Lung (tissue), 11 donors: ENCODE measurements at regions not wholly inside any gene's neighbourhood (a gene's known extent, or its start where the extent isn't known, plus 50 kb on each side); places are given as distances from the start of the nearest gene placed in this dataset.
"Not testable (repeated sequence)": the region's sequence is repeated elsewhere in the genome, so short reads cannot be mapped to it uniquely, and the experiment has no call there.

Experiments used
- ATAC-seq: fragments of 200-7000 bp; cut with Tn5 transposase; one replicate; pipeline ENCODE4 v1.9.1; 2020; ENCODE audit warnings: moderate number of reproducible peaks; ENCODE audit not compliant: insufficient read depth, low FRiP score
- DNase-seq, 3 donors: peaks; one replicate each; pipeline ENCODE4 v3.0.0-alpha.2; 2013 to 2017
- H3K27ac ChIP-seq, 2 donors: one replicate each; pipeline ENCODE4 v1.5.1; 2013; ENCODE audit warnings: mild to moderate bottlenecking in 2 of 2, moderate library complexity in 2 of 2, control low read depth in 1 of 2, inconsistent platforms in 1 of 2, low read depth in 1 of 2, low read length in 1 of 2
- H3K27me3 ChIP-seq, 3 donors: one replicate each; pipeline ENCODE4 v1.5.1; 2013; ENCODE audit warnings: low read length in 2 of 3; ENCODE audit not compliant: control insufficient read depth in 3 of 3, insufficient read depth in 3 of 3
- H3K36me3 ChIP-seq, 4 donors: one replicate each; pipeline ENCODE4 v1.5.1; 2013; ENCODE audit warnings: low read length in 4 of 4, mild to moderate bottlenecking in 1 of 4, moderate library complexity in 1 of 4; ENCODE audit not compliant: control insufficient read depth in 4 of 4, insufficient read depth in 4 of 4
- H3K4me1 ChIP-seq, 5 donors: one replicate each; pipeline ENCODE4 v1.5.1; 2013; ENCODE audit warnings: low read length in 5 of 5, mild to moderate bottlenecking in 2 of 5, moderate library complexity in 1 of 5; ENCODE audit not compliant: control insufficient read depth in 5 of 5, insufficient read depth in 5 of 5
- H3K4me3 ChIP-seq: one replicate; pipeline ENCODE4 v1.5.1; 2013; ENCODE audit warnings: mild to moderate bottlenecking, control low read depth, moderate library complexity
- H3K9ac ChIP-seq, 2 donors: one replicate each; pipeline ENCODE4 v1.5.1; 2013; ENCODE audit warnings: low read length in 2 of 2, control low read depth in 1 of 2; ENCODE audit not compliant: insufficient read depth in 1 of 2
- H3K9me3 ChIP-seq, 4 donors: one replicate each; pipeline ENCODE4 v1.5.1; 2013; ENCODE audit warnings: low read length in 3 of 4, mild to moderate bottlenecking in 1 of 4, moderate library complexity in 1 of 4; ENCODE audit not compliant: control insufficient read depth in 4 of 4, insufficient read depth in 3 of 4
- WGBS, 2 donors: extraction: QIAGEN DNeasy Blood & Tissue Kit; methylation state at CpG; one replicate each; pipeline ENCODE4 v1.1.7; 2013; 5-methylcytosine and 5-hydroxymethylcytosine counted together
- TF ChIP-seq, protein P1 (sequence below): IDR thresholded peaks from 2 replicates; pipeline ENCODE4 v1.5.1; 2012; ENCODE audit warnings: mild to moderate bottlenecking; ENCODE audit errors: control extremely low read depth, extremely low read depth
- donor health status: control.
- donor health status: control.
- donor health status: Bipolar disorder and iron deficiency.
- donor health status: healthy.
- donor health status: DM: yes; HTN: yes; CAD: no.

GRCh38 chr4:177191586-177191985 lies 118.1 kb upstream of the NEIL3 start:
- H3K9me3 ChIP-seq: peaks cover 0 to 3% (median 0%) of the 10 kb centered on the region in 4 donors
- no peaks in the 10 kb centered on the region for H3K4me1 ChIP-seq
- no peak overlapping the region for H3K4me3 ChIP-seq
- H3K9ac ChIP-seq: no peak overlapping the region
- H3K36me3 ChIP-seq: no peaks in the 10 kb centered on the region
- no peaks in the 10 kb centered on the region for H3K27me3 ChIP-seq
- no peak overlapping the region for H3K27ac ChIP-seq
- TF ChIP-seq, protein P1, sequence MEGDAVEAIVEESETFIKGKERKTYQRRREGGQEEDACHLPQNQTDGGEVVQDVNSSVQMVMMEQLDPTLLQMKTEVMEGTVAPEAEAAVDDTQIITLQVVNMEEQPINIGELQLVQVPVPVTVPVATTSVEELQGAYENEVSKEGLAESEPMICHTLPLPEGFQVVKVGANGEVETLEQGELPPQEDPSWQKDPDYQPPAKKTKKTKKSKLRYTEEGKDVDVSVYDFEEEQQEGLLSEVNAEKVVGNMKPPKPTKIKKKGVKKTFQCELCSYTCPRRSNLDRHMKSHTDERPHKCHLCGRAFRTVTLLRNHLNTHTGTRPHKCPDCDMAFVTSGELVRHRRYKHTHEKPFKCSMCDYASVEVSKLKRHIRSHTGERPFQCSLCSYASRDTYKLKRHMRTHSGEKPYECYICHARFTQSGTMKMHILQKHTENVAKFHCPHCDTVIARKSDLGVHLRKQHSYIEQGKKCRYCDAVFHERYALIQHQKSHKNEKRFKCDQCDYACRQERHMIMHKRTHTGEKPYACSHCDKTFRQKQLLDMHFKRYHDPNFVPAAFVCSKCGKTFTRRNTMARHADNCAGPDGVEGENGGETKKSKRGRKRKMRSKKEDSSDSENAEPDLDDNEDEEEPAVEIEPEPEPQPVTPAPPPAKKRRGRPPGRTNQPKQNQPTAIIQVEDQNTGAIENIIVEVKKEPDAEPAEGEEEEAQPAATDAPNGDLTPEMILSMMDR: no peak
- ATAC-seq (no peak), DNase-seq (no peak)
- WGBS, 2 donors: 64 to 65% methylated on average over 4 of the region's 4 CpGs

GRCh38 chr4:177191991-177192390 lies 117.7 kb upstream of the NEIL3 start:
- ATAC-seq (no peak), DNase-seq (no peak)
- Histone ChIP-seq H3K27me3 (no peaks in the 10 kb centered on the region), H3K27ac (no peak overlapping the region), H3K9ac (no peak overlapping the region), H3K4me3 (no peak overlapping the region), H3K4me1 (no peaks in the 10 kb centered on the region), H3K9me3 (peaks cover 0 to 3% (median under 1%) of the 10 kb centered on the region in 4 donors), H3K36me3 (no peaks in the 10 kb centered on the region)
- TF ChIP-seq, protein P1: no peak
- WGBS, 2 donors: 85% methylated on average over 7 of the region's 7 CpGs

DNA sequence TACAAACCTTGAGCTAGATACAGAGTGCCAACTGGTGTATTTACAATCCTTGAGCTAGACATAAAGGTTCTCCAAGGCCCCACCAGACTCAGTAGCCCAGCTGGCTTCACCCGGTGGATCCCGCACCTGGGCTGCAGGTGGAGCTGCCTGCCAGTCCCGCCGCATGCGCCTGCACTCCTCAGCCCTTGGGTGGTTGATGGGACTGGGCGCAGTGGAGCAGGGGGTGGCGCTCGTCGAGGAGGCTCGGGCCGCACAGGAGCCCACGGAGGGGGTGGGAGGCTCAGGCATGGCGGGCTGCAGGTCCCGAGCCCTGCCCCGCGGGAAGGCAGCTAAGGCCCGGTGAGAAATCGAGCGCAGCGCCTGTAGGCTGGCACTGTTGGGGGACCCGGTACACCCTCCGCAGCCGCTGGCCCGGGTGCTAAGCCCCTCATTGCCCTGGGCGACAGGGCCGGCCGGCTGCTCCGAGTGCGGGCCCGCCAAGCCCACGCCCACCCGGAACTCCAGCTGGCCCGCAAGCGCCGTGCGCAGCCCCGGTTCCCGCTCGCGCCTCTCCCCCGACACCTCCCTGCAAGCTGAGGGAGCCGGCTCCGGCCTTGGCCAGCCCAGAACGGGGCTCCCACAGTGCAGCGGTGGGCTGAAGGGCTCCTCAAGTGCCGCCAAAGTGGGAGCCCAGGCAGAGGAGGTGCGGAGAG lies 116.5 kb upstream of the NEIL3 start:
- not testable (repeated sequence) for H3K9ac ChIP-seq, H3K4me1 ChIP-seq, H3K9me3 ChIP-seq, ATAC-seq, H3K36me3 ChIP-seq, H3K27ac ChIP-seq, DNase-seq, H3K27me3 ChIP-seq, H3K4me3 ChIP-seq
- WGBS, 2 donors: 96 to 99% methylated on average over 36 to 47 of the region's 47 CpGs

- no peaks in the 10 kb centered on the region for H3K27me3 ChIP-seq
- H3K4me3 ChIP-seq: no peak overlapping the region
- 85 to 86% methylated on average over 7 of the region's 7 CpGs for WGBS, 2 donors
- TF ChIP-seq, protein P1: no peak
- ATAC-seq (no peak), DNase-seq (no peak)
- H3K9ac ChIP-seq: no peak overlapping the region
- H3K9me3 ChIP-seq: peaks cover 0 to 5% (median 2%) of the 10 kb centered on the region in 4 donors
- no peaks in the 10 kb centered on the region for H3K36me3 ChIP-seq
- no peak overlapping the region for H3K27ac ChIP-seq
- no peaks in the 10 kb centered on the region for H3K4me1 ChIP-seq
Observed at GRCh38 chr4:177194906-177195305, 114.8 kb upstream of the NEIL3 start.
